ENCODE measurements at regions not wholly inside any gene's neighbourhood (a gene's known extent, or its start where the extent isn't known, plus 50 kb on each side); places are given as distances from the start of the nearest gene placed in this dataset.
"Not testable (repeated sequence)": the region's sequence is repeated elsewhere in the genome, so short reads cannot be mapped to it uniquely, and the experiment has no call there.

GRCh38 chr21:14615359-14615974, 69.4 kb upstream of the SAMSN1 start:
- no peaks in the 10 kb centered on the region for H3K4me1 ChIP-seq
- no peak for DNase-seq
- TF ChIP-seq CTCF (IDR thresholded peaks at IDR 0.05) (no peak), POLR2A (IDR thresholded peaks at IDR 0.05) (no peak)
- H3K4me3 ChIP-seq (replicated peaks in 1 of 3) = no peak overlapping the region
- H3K36me3 ChIP-seq = no peaks in the 10 kb centered on the region
- no peaks in the 10 kb centered on the region for H3K27me3 ChIP-seq
- no peak overlapping the region for H3K27ac ChIP-seq
- WGBS, 2 donors = 54 to 67% methylated on average over 4 of the region's 4 CpGs
- H3K9me3 ChIP-seq = no peaks in the 10 kb centered on the region
- intact Hi-C loops (cut with DNase I) = no loop called here

GRCh38 chr21:14614287-14614686, 68.2 kb upstream of the SAMSN1 start:
- H3K27me3 ChIP-seq = no peaks in the 10 kb centered on the region
- TF ChIP-seq CTCF (IDR thresholded peaks at IDR 0.05) = no peak
- TF ChIP-seq POLR2A (IDR thresholded peaks at IDR 0.05) = no peak
- no peaks in the 10 kb centered on the region for H3K36me3 ChIP-seq
- no peak for DNase-seq
- no peaks in the 10 kb centered on the region for H3K4me1 ChIP-seq
- H3K4me3 ChIP-seq (replicated peaks in 1 of 3) = no peak overlapping the region
- WGBS, 2 donors = 74 to 79% methylated on average over 3 of the region's 3 CpGs
- no peaks in the 10 kb centered on the region for H3K9me3 ChIP-seq
- no peak overlapping the region for H3K27ac ChIP-seq
- intact Hi-C loops (cut with DNase I) = no loop called here

- Histone ChIP-seq H3K36me3 (no peaks in the 10 kb centered on the region), H3K27ac (no peak overlapping the region), H3K4me3 (replicated peaks in 1 of 3) (no peak overlapping the region), H3K4me1 (no peaks in the 10 kb centered on the region), H3K27me3 (no peaks in the 10 kb centered on the region), H3K9me3 (no peaks in the 10 kb centered on the region)
- intact Hi-C loops (cut with DNase I) = no loop called here
- no peak for DNase-seq
- WGBS, 2 donors = 74 to 81% methylated on average over 1 of the region's 1 CpG
- TF ChIP-seq CTCF (IDR thresholded peaks at IDR 0.05) = no peak
- no peak for TF ChIP-seq POLR2A (IDR thresholded peaks at IDR 0.05)
Observed at GRCh38 chr21:14613486-14614224, 67.5 kb upstream of the SAMSN1 start.

GRCh38 chr21:14610119-14610518, 64.0 kb upstream of the SAMSN1 start:
- H3K27ac ChIP-seq; intact Hi-C loops (cut with DNase I); H3K27me3 ChIP-seq; H3K9me3 ChIP-seq; H3K4me1 ChIP-seq; DNase-seq; H3K36me3 ChIP-seq; H3K4me3 ChIP-seq (replicated peaks in 1 of 3): not testable (repeated sequence)
- 83 to 86% methylated on average over 6 of the region's 6 CpGs for WGBS, 2 donors

GRCh38 chr21:14609274-14609673, 63.2 kb upstream of the SAMSN1 start:
- no peaks in the 10 kb centered on the region for H3K36me3 ChIP-seq
- no peak overlapping the region for H3K4me3 ChIP-seq (replicated peaks in 1 of 3)
- no peak for TF ChIP-seq POLR2A (IDR thresholded peaks at IDR 0.05)
- no peak for TF ChIP-seq CTCF (IDR thresholded peaks at IDR 0.05)
- intact Hi-C loops (cut with DNase I) = no loop called here
- no peak overlapping the region for H3K27ac ChIP-seq
- no peaks in the 10 kb centered on the region for H3K4me1 ChIP-seq
- no peaks in the 10 kb centered on the region for H3K9me3 ChIP-seq
- no peaks in the 10 kb centered on the region for H3K27me3 ChIP-seq
- DNase-seq = no peak
